Fibroblast of peridontal ligament (primary cell): ENCODE measurements at regions not wholly inside any gene's neighbourhood (a gene's known extent, or its start where the extent isn't known, plus 50 kb on each side); places are given as distances from the start of the nearest gene placed in this dataset.

Experiments used
- DNase-seq: peaks from one replicate; pipeline ENCODE4 v3.0.0-alpha.2; 2010; ENCODE audit errors: extremely low read depth

DNA sequence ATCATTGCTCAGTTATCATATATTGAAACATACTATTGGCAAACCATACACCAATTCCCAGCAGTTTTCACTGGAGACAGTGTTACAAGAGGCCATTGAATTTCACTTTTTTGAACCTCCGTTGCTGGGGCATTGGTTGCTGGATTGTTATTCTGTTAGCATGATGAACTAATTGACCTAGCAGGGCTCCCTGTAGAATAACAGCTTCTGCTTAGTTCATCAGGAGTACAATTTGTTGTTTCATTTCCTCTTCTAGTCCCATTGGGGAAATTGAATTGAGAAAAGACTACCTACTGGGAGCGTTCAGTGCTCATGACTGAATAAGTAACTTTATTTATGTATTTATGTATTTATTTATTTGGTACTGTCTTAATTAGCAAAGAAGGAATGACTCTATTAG lies 151.6 kb downstream of the SLIT2 start:
- no peak for DNase-seq

DNA sequence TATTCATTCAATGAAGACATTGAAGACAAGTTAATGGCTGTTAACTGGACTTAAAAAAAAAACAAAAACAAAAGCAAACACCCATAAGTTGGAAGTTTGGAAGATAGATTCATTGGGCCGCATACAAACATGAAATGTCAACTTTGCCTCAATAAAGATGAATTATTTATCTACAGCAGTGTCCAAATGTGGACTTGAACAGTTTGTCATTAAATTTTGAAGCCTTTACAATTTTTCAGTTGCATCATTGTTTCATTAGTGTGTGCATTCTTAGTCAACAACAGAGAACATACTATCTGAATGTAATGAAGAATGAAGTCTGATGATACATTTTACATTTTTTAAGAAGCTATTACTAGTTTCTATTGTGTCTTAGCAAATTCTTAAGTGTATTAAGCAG lies 152.1 kb downstream of the SLIT2 start:
- DNase-seq, result no peak

DNA sequence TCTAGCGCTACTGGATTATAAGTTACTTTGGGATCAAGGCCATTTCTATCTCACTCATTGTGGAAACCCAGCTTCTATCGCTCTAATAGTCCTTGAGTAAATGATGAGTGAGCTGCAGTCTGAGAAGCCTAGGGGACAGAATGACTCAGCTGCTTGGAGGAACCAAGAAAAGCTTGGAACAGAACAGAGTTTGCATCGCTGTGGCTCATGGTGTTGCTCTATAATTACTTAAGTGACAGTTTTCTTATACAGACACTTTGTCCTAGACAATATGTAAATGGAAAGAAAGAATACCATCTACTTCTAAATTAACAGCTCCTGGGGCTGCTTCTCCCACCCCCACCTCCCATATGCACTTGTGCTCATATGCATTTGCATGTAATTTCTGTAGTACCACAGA lies 156.9 kb downstream of the SLIT2 start:
- DNase-seq, result peak; percentile 64

DNA sequence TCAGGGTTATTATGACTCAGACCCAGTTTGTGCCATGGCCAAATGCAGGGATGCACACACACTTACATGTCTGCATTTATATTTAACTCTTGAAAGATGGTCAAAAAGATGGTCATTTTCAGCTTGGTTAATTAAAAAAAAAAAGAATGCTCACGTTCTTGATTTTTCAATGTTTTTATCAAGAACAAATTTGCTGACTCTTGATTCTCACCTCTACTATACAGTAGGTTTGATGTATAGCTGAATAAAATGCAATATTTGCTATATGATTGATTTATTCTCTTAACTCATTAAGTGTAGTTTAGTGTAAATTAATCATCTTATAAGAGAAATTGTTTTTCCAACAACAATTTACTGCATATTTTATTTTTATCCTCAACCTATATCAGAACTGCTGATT lies 160.4 kb downstream of the SLIT2 start:
- no peak for DNase-seq

DNA sequence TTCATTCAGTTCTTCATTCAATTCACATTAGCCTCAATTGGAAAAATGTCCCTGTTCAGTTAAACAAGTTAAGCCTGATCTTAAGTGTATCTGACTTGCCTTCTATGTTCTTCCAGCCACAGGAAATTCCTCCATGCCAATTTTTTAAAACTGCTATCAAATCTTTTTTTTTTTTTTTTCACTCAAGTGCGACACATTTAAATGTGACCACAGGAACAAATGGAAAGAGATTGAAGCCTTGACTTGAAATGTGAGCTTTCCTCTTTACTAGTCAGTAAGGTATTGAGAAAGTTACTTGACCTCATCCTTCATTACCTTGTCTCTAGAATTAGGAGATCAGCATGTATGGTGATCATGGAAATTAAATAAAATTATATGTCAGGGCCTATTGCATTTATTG lies 165.1 kb downstream of the SLIT2 start:
- DNase-seq, result no peak

DNA sequence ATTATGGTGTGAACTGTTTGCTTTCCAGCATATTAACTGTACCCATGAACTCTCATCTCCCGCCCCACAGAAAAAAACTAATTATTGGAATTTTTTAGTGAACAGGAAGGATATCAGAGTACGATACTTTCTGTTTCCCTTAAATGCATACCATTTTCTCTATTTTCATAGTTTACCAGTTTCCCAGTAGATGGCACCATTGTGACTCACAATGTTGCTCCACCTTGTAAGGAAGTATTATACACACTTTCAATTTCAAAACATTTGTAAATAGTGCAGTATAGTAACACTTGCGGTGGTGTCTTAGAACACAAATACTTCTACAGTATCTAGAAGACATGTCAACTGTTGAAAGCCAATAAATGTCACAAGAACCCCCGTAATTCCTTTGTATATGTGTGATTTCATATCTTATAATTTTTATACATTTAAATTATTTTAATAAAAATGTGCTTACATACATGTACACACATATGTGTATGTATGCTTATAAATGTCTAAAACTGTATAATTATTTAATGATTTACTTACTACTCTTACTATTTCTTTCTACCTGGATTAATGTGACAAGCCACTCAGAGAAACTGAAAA lies 167.3 kb downstream of the SLIT2 start:
- DNase-seq, result peak; percentile 90

DNA sequence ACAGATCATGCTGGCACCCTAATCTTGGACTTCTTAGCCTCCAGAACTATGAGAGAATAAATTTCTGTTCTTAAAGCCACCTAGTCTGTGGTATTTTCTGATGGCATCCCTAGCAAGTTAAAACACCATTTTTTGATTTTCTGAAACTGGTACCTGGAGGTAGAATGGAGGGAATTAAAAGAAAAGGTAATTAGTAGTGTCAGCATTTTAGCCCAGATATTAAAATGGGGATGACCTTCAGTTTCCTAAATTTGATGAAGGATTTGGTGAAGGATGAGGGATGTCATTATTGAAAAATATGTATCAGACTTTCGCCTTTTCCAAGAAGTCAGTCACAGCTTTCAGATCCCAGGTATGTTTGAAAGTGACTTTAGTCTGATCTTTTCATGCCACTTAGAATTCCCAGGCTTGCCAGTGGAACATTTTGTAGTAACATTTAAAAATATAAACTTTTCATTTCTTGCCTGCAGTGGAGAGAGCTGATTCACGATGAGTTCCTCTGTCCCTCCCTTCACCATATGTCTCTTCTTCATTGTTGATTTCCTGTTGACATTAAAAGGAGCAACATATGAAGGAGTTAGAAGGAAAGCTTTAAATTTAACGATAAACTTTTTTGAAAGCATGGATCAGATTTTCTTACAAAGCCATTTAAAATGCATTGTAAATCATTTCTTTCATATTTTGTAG lies 169.4 kb downstream of the SLIT2 start:
- DNase-seq, result no peak

DNA sequence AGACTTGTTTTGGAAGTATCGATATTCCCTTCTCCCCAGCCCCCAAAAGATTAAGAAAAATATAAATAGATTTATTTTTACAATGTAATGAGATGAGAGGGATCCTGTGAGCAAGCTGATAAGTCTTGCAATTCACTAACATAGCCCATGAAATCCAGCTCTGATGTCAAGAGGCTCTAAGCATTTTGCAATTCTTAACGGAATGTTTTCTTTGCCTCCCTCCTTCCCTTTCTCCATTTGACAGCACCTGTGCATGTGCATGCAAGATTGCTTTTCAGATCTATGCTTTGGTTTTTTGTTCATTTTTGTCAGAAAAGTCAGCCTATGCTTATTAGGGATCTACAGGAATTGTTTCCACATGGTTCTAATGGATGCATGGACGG lies 169.9 kb downstream of the SLIT2 start:
- DNase-seq, result no peak

DNA sequence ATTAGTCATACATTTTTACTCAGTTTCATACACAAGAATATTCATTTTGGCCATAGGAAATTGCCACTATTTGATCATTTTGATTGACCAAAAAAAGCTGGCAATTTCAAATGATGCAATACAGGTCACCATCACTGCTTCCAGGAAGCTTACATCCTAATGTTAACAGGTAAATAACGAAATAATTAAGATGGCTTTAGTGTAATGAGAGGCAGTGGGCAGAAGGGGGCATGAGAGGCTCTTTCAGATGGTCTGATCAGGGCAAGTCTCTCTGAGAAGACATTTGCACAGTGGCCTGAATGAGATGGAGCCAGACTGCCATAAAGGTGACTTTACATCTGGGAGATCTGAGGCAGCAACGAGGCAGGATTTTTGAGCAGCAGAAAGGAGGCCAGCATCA lies 170.7 kb downstream of the SLIT2 start:
- DNase-seq, result peak; percentile 49

DNA sequence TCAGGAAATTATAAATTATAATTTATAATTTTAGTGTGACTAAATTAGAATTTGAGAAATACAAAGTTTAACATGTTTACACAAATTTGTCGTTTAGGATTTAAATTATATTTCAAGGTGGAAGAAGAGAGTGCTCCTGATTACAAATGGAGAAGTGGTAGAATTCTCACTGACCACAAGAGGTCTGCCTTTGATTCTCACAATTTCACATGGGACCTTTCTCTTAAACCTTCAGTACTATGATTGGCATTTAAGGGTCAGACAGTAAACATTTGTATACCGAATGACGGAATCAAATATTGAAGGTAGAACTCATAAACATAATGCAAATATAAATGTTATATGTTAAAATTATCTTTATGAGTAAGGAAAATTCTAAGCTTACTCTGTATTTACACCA lies 171.7 kb downstream of the SLIT2 start:
- DNase-seq, result no peak

DNA sequence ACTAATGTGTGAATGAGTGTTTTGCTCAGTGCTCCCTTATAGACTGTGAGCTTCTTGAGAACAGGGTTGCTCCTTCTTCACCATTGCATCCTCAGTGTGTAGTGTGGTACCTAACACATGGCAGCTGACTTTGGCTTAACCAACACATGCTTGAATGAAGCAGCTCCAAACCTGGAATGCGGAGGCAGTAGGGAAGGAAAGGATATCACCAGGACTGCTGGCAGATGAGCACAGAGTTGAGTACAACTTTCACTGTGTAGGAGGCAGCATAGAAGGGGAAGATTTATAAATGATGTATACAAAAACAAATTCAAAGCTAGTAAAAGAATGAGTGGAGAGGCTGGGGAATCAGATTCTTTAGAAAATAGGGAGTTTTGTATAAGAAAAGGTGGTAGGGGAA lies 174.3 kb downstream of the SLIT2 start:
- no peak for DNase-seq

DNA sequence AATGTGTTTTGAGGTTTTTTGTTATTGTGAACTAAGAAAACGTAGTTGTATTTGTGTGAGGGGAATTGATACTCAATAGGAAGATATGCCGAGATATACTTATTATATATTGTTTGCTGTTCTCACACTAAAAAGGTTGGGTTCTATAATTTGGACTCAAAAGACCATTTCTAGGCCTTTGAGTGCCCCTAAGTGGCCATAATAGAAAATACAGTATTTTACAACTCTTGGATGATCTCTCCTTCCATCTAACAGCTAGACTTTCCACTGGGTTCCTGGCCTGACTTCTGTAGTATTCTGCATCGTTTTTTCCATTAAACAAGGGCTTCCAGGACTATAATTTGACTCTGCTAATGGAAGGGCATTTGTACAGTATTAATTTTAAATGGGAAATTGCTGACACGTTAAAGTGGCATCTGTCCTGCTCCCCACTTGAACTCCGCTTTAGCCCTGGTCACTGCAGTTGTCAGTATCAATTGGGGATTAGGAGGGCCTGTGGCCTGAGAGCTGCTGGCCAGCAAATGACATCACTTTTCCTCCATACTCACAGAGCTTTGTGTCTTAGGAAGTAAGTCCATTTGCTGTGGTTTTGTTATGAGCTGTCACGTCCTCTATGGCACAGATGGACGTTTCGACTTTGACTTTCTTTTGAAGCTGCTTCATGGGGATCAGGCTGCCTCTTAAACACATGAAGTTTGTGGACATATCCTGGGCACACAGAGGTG lies 176.9 kb downstream of the SLIT2 start:
- peak; percentile 71 for DNase-seq

DNA sequence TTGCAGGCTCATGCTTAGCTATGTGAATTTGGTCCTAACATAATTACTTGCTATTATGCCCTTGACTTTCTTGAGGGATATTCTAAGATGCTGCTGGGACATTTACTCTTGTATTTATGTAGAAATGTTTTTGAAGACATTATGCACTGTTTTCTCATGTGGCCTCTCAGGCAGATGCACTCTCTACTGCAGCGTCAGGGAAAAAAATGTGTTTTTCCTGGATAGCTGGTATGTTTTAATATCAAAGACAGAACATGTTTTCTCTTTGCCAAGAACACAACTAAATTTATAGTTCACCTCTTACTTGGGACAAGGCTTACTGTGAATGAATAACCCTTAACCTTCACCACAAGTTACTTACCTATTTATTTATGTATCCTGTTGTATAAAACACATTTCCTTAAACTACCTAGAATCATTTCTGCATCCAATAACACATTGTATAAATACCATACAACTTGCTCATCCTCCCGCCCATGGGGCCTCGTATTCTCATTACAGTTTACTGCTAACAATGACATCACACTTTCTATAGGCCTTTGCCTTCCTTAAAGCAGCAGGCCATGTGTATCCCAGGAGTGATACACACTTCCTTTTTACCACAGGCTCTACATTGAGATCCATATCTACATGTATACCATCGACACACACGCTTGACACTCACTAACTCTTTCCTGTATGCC lies 178.7 kb downstream of the SLIT2 start:
- DNase-seq, result peak; percentile 46

DNA sequence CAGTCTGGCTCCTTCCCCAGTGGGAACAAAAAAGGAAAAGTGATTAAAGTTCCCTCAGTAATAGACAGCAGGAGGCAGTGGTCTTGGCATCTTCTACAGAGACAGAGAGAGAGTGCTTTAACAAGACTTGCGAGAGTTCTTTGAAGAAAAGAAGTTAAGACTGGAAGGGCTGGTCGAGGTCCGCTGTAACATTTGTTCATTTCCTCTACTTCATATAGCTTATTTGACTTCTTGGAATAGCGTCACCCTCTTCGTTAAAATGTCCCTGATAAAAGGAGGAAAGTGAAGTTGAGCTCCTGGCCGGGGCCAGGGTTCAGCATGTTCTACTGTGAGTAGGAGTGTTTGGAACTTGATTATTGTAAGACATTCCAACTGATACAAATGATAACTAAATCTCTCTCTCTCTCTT lies 179.8 kb downstream of the SLIT2 start:
- DNase-seq, result peak; percentile 48

DNA sequence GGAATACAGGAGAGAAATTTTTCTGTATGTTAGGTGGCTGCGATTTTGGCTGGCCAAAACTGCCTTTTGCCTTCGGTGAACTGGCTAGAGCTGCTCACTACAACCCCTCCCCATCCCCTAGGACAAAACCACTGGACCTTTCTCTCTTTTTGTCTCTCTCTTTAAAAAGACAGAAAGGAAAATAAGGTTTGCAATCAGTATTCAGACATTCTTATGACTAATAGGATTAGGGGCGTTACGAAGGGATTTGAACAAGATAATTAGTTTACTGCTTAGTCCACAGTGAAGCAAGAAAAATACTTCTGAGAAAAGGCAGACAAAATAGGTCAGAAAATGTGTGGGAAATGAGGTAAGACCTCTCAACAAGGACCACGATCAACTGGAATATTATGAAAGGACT lies 180.4 kb downstream of the SLIT2 start:
- DNase-seq, result peak; percentile 61

DNA sequence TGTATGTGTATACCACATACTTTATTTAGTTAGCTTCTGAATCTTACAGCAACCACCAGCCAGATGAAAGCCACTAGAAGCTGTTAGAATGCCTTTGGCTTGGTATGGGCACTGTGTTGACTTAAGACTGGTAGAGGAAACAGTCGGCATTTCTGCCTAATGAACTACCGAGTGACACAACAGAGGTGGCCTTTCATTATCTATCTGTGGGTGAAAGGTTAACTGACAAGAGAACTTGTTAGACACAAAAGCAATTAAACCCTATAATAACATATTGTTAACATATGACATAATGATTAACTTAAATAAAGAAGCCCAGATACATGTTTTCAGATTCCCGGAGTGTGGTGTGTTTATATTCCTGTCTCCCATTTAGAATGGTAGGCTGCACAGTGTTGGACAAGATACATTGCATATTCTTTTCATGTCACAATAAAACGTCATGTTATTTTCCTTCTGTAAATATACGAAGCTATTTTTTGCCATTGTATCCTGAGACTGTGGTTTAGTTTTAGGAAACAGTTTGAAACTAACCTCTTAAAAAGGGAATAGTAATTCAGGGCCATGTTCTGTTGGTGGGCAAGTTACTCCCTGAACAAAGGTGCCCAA lies 181.5 kb downstream of the SLIT2 start:
- no peak for DNase-seq

DNA sequence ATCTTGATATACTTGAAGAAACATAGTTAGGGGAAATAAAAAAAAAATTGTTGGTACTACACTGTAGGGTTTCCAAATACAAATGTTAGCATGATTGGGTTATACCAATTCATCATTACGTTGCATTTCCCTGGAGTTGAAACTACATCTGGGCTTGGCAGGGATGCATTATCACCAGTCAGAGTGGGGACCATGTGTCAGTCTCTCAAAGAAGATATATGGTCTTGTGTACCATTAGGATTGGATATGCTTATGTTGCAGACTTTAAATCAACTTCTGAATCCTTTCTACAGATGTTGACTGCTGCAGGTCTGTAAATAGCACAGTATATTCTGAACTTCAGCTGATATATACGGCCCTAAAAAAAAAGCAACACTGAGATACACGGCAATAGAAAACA lies 188.5 kb downstream of the SLIT2 start:
- no peak for DNase-seq

DNA sequence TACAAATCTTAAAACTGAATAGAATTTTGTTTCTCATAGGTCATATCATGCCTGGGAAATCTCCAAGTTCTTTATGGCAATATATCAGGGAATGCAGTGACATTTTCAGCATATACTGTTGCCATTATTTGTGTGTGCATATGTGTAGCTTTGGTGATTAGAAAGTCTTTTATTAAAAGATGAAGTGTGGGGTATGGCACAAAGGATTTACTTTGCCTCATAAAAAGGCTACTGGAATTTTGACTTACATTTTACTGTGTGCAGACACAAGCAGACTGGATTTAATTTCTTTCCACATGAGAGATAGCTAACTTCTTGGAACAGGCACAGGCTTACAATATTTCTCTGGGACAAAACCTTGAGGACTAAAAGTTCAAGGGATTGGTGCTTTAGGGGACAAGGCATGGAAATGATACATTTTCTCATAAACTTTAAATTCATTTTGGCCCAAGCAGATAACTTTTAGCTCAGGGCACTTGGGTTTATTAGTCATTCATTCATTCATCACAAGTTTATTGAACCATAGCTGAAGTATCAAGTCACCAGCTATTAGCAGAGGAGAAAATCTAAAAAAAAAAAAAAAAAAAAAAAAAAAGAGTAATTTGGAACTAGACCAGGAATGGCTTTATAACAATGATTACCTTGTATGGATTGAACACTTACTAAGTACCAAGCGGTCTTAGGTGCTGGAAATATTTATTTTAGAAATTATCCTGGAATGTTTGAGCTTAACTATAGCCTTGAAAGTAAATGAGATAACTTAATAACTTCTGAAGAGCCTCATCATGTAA lies 191.5 kb downstream of the SLIT2 start:
- no peak for DNase-seq

DNA sequence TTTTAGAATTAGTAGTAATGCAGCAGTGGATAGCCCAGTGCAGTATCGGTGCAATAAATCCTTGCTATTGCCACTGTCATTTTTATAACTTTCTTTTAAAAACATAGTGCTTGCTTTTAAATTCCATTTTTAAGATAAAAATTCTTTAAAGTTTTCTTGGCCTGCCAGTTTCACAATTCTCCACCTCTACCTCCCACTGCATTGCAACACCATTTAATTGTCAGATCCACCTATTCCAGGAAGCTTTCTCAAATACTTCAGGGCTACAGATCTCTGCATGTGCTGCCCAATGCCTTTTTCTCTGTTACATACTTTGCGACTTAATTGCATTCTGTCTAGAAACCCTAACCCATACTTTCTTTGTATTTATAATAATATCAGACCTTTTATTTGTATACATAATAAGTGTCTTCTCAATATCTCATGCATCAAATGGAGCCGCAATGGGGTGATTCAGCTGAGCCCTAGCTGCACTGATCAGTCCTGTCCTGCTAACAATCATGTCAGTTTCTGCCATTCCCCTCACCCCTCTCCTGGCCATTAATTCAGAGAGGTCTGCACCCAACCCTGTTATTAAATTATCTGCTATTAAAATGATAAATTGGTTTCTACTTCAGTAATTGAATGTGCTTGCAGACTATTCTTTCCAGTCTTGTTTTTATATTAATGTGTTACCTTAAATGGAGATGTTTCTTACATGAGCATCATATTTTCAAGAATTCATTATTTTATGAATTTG lies 193.1 kb downstream of the SLIT2 start:
- no peak for DNase-seq

DNA sequence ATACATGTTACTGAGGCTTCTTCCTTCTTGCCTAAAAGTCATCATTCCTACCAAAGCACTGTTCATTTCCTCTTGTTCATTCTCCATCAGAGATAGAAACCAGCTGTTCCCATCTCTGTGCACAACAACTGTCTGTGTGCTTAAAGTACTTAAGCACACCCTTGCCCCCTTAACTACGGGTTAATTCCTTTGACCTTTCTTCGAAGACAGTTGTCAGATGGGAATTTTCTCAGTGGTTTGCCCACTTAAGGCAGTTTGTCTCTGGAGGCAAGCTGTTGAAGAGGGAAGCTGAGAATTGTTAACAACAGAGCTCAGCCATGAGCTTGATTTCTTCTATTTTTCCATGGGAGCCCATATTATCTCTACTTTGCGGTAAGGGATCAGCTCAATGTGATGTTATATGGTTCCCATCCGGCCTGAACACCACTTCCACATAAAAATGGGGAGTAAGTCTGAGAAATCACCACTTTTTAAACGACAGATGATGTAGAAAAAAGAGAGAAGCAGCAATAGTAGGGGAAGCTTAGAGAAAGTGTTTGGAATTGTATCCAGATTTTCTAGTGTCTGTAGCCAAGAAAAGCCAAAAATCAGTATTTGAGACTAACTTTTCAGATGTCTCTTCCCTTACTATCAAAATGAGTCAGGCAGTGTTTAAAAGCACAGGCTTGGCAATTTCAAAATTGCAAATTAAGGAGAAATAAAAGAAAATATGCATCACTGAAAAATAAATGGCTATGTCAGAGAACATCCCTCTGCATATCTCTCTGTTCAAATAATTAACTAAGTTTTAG lies 194.4 kb downstream of the SLIT2 start:
- peak; percentile 42 for DNase-seq
